Hematopoietic multipotent progenitor cell treated with erythropoietin and hydrocortisone succinate and interleukin-3 and kit ligand, for 17 days (in vitro differentiated cells): ENCODE measurements at regions not wholly inside any gene's neighbourhood (a gene's known extent, or its start where the extent isn't known, plus 50 kb on each side); places are given as distances from the start of the nearest gene placed in this dataset.
"Not testable (repeated sequence)": the region's sequence is repeated elsewhere in the genome, so short reads cannot be mapped to it uniquely, and the experiment has no call there.

Experiments
- DNase-seq: peaks from one replicate; pipeline ENCODE4 v3.0.0-alpha.2; 2015; ENCODE audit warnings: low spot score

GRCh38 chr14:27799066-27800028 is 967.2 kb upstream of the FOXG1 start:
- DNase-seq, result not testable (repeated sequence)

DNA sequence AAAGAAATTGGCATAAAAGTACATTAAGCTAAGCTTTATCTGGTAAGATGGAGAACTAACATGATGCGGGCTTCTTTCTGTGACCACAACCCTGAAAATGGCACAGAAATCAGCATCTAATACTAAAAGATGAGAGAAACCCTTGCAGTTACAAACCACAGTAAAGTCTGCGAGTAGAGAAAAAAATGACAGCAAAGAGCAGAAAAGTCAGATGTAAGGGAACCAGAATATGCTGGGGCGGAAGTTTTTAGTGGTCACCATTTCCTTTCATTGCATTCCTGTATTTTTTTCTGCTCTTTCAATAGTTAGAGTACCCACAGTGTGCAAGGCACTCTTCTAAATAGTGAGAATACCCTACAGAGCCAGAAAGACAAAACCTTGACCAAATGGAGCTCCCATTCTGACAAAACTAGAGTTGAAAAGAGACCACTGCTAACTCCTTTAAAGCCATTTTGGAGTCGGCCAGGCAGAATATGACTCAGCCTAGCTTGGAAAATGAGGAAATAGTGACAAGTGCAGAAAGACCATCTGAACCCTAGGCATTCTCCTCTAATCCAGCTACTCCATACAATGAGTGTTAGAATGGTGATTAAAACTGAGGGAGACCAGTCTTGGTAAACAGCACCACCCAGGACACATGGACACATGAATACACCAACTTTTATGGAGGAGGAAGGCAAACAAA is 948.7 kb upstream of the FOXG1 start:
- not testable (repeated sequence) for DNase-seq

DNA sequence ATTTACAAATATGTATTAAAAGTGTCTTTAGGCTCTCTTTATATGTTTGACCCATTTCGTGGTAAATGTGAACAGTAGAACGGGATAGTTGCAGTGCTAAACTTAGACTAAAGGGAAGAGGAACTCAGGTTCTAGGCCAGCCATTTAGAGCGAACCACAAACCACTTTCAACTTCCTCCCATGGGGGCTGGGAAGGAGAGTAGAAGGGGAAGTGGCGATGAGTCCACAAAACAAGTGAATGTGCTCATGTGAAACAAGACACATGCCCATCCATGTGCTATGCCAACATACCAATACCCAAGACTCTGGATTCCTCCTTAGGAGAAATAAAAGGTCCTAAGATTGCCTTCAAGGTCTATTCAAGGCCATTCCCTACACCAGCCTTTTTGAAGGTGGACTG is 940.4 kb upstream of the FOXG1 start:
- not testable (repeated sequence) for DNase-seq

- not testable (repeated sequence) for DNase-seq
Observed at GRCh38 chr14:27831978-27832377, 934.6 kb upstream of the FOXG1 start.

- not testable (repeated sequence) for DNase-seq
Observed at GRCh38 chr14:27833001-27833400, 933.6 kb upstream of the FOXG1 start.

GRCh38 chr14:27836386-27836785 is 930.2 kb upstream of the FOXG1 start:
- no peak for DNase-seq

DNA sequence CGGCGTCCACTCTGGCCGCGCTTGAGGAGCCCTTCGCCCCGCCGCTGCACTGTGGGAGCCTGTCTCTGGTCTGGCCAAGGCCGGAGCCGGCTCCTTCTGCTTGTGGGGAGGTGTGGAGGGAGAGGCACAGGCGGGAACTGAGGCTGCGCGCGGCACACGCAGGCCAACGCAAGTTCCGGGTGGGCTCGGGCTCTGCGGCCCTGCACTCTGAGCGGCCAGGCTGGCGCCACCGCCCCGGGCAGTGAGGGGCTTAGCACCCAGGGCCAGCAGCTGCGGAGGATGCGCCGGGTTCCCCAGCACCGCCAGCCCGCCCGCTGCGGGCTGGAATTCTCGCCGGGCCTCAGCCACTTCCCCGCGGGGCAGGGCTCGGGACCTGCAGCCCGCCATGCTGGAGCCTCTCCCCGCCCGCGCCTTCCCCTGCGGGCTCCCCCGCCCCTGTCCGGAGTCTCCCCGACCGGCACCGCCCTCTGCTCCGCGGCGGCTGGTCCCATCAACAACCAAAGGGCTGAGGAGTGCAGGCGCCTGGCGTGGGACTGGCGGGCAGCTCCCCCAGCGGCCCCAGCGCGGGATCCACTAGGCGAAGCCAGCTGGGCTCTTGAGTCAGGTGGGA is 921.2 kb upstream of the FOXG1 start:
- DNase-seq, result no peak

DNA sequence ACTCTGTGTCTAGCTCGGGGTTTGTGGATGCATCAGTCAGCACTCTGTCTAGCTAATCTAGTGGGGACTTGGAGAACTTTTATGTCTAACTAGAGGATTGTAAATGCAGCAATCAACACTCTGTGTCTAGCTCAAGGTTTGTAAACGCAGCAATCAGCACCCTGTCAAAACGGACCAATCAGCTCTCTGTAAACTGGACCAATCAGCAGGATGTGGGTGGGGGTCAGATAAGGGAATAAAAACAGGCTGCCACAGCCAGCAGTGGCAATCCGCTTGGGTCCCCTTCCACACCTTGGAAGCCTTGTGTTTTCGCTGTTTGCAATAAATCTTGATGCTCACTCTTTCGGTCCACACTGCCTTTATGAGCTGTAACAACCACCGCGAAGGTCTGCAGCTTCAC is 920.7 kb upstream of the FOXG1 start:
- no peak for DNase-seq

DNA sequence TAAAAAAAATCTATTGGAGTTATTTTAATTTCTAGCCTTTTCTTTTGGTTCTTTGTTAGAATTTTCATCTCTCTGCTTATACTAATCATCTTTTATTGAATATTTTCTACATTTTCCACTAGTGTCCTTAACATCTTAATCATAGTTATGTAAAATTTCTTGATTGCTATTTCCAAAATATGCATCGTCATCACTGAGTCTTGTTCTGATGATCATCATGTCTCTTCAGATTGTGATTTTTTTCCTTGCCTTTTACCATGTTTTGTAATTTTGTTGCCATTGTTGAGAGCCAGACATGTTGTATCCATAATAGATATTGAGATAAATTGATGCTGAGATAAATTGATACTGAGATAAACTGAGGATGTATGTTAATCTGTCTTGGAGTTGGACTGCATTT is 919.1 kb upstream of the FOXG1 start:
- DNase-seq, result not testable (repeated sequence)

GRCh38 chr14:27849193-27849592 is 917.4 kb upstream of the FOXG1 start:
- DNase-seq, result not testable (repeated sequence)

DNA sequence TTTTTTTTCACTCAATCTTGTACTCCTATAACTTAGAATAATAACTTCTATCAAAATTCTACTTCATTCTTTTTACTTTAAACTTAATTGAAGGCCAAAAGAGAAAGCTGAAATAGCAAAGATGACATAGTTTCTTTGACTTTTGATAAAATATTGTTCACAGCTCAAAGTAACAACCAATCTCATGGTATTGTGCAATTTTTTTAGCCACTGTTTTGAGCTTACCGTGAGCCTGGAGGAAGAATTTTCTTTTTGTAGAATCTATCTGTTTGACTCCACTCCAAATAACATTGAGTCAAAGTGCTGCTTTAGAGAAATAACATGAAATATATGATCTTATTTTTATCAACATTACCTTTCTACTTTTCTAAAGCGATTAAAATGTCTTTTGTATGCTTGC is 903.9 kb upstream of the FOXG1 start:
- no peak for DNase-seq

GRCh38 chr14:27863166-27863565 is 903.4 kb upstream of the FOXG1 start:
- DNase-seq, result no peak

GRCh38 chr14:27881063-27881462 is 885.5 kb upstream of the FOXG1 start:
- DNase-seq, result no peak

DNA sequence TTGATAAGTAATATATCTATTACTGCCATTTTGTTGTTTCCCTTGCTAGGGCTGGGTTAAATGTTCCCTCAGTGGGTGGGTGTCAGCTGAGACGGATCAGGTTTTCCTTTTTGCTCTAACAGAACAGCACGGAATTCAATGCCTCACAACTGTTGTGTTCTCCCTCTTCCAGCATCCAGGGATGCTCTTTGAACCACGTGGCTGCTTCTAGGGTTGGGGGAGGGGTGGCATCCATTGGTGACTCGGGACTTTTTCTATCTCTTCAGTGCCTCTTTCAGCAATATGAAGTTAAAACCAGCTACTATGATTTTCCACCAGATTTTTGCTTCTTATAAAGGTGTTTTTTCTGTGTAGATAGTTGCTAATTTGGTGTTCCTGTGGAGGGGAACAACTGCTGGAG is 884.9 kb upstream of the FOXG1 start:
- no peak for DNase-seq

- no peak for DNase-seq
Observed at GRCh38 chr14:27886256-27886655, 880.3 kb upstream of the FOXG1 start.

GRCh38 chr14:27890259-27890658 is 876.3 kb upstream of the FOXG1 start:
- DNase-seq, result no peak

DNA sequence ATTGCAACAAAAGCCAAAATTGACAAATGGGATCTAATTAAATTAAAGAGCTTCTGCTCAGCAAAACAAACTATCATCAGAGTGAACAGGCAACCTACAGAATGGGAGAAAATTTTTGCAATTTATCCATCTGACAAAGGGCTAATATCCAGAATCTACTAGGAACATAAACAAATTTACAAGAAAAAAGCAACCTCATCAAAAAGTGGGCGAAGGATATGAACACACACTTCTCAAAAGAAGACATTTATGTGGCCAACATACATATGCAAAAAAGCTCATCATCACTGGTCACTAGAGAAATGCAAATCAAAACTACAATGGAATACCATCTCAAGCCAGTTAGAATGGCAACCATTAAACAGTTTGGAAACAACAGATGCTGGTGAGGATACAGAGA is 858.1 kb upstream of the FOXG1 start:
- DNase-seq, result not testable (repeated sequence)

- no peak for DNase-seq
Observed at GRCh38 chr14:27916326-27916725, 850.3 kb upstream of the FOXG1 start.

DNA sequence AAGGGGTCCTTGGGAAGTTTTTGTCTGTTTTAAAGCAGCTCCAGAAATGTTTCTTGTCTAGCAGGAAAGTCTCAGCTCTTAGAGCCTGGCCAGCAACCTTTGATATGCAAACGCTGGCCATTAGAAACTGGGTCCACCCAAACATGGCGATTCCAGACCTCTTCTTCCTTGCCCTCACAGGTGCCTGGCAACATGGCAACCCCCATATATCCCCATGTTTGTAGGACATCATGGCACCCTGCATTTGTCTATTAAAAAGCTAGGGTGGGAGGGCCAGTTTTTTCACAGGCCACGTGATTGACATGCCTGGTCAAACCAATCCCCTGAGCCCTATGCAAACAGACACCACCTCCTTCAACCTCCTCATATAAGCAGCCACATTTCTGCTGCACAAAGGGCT is 848.7 kb upstream of the FOXG1 start:
- DNase-seq, result no peak

GRCh38 chr14:27927519-27927918 is 839.1 kb upstream of the FOXG1 start:
- no peak for DNase-seq

DNA sequence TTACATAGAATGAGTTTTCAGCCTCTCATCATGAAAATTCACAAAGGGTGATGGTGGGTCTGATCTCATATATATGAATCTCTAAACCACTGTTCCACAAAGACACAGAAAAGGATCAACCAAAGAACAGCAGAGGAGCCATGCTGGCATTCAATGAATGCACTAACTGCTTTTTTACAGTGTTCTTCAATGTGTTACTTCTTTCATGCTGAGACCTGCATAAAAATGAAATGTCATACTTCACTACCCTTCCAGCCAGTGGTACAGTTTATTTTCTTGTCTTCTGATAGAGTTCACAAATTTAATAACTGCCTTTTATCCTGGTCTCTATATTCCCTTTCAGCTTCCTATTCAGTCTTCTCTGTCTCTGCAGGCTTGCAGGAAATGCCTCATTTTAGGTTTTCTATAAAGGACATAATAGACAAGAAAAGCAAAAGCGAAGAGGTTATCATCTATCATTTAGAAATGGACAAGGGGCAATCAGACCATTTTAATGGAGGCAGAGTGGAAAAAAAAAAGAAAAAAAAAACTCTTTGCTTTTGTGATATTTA is 836.7 kb upstream of the FOXG1 start:
- no peak for DNase-seq

- DNase-seq, result no peak
Observed at GRCh38 chr14:27938392-27938791, 828.2 kb upstream of the FOXG1 start.

- no peak for DNase-seq
Observed at GRCh38 chr14:27945512-27945911, 821.1 kb upstream of the FOXG1 start.
